ENCODE measurements at regions not wholly inside any gene's neighbourhood (a gene's known extent, or its start where the extent isn't known, plus 50 kb on each side); places are given as distances from the start of the nearest gene placed in this dataset.

DNA sequence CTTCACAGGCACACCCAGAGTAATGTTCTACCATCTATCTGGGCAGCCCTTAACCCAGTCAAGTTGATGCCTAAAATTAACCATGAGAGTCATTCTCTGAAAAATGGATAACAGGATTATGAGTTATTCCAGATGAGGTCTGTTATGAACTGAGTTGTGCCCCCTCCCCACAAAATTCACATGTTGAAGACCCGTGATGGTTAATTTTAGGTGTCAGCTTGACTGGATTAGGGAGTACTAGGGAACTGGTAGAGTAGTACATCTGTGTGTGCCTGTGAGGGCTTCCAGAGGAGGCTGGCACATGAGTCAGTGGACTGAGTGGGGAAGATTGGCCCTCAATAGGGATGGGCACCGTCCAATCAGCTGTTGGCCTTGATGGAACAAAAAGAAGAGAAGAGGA, 110.4 kb upstream of the MYCN start:
- no peaks in the 10 kb centered on the region for H3K27me3 ChIP-seq (replicated peaks in 1 of 7)
- no peak overlapping the region for H3K27ac ChIP-seq
- H3K9me3 ChIP-seq = no peaks in the 10 kb centered on the region
- H3K4me3 ChIP-seq = no peak overlapping the region
- H3K4me1 ChIP-seq = no peaks in the 10 kb centered on the region
- no peak for TF ChIP-seq CTCF (IDR thresholded peaks at IDR 0.05 in 8 of 11, conservative IDR thresholded peaks at IDR 0.05 in 3 of 11)
- intact Hi-C loops (cut with DNase I; ENCODE audit: low total_unique reads) = no loop called here
- DNase-seq = peak; percentile 59
- WGBS, 5 donors = 74 to 92% (median 78%) methylated on average over 2 of the region's 2 CpGs
- no peaks in the 10 kb centered on the region for H3K36me3 ChIP-seq

GRCh38 chr2:15830937-15831549, 109.3 kb upstream of the MYCN start:
- Histone ChIP-seq H3K4me3 (no peak overlapping the region), H3K9me3 (no peaks in the 10 kb centered on the region), H3K27ac (no peak overlapping the region), H3K4me1 (no peaks in the 10 kb centered on the region), H3K36me3 (no peaks in the 10 kb centered on the region), H3K27me3 (replicated peaks in 1 of 7) (no peaks in the 10 kb centered on the region)
- intact Hi-C loops (cut with DNase I; ENCODE audit: low total_unique reads) = no loop called here
- WGBS, 5 donors = 93 to 100% (median 96%) methylated on average over 1 of the region's 1 CpG
- TF ChIP-seq CTCF (IDR thresholded peaks at IDR 0.05 in 8 of 11, conservative IDR thresholded peaks at IDR 0.05 in 3 of 11) = no peak
- TF ChIP-seq POLR2A (IDR thresholded peaks at IDR 0.05) = no peak
- DNase-seq = peak; percentile 15

- H3K36me3 ChIP-seq = no peaks in the 10 kb centered on the region
- H3K27ac ChIP-seq = no peak overlapping the region
- H3K4me1 ChIP-seq = no peaks in the 10 kb centered on the region
- intact Hi-C loops (cut with DNase I; ENCODE audit: low total_unique reads) = no loop called here
- DNase-seq = peak; percentile 2
- H3K9me3 ChIP-seq = no peaks in the 10 kb centered on the region
- TF ChIP-seq POLR2A (IDR thresholded peaks at IDR 0.05) (no peak), CTCF (IDR thresholded peaks at IDR 0.05 in 8 of 11, conservative IDR thresholded peaks at IDR 0.05 in 3 of 11) (no peak), POLR2AphosphoS5 (IDR thresholded peaks at IDR 0.05) (no peak)
- no peak overlapping the region for H3K4me3 ChIP-seq
- WGBS, 5 donors = 88 to 96% (median 91%) methylated on average over 8 of the region's 8 CpGs
- H3K27me3 ChIP-seq (replicated peaks in 1 of 7) = no peaks in the 10 kb centered on the region
Measured at GRCh38 chr2:15832030-15832709, 108.2 kb upstream of the MYCN start.

DNA sequence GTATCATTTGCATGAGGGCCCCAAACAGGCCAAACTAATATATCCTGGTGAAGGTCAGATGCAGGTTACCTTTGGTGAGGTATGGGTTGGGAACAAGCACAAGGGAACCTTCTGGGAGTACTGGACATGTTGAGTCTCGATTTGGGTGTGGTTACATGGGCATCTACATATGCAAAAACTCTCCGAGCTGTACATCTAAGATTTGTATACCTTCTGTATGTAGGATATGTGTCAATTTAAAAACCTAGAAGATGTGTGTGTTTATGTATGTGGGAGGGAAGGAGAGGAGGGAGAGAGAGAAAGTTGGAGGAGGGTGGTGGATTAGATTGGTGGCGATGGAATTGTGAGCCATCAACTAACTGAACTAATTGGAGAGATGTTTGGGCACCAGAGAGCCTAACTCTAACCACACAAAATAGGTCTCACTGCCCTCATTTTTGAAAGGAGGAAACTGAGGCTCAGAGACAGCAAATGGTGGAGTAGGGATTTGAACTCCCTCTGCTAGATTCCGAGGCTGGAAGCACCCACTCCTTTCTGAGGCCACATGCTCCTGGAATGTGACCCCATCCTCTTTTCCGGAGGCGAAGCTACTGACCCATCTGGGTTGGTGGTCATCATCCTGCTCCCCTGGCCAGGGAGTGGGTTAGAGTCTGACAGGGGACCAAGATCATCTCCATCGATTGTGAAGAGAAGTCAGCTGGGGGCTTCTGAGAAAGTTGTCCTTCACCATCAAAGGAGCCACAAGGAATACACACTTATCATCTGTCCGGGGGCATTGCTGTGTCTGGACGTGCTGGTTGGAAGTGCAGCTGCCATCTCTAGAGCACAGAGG, 107.3 kb upstream of the MYCN start:
- Histone ChIP-seq H3K4me3 (no peak overlapping the region), H3K9me3 (no peaks in the 10 kb centered on the region), H3K27me3 (replicated peaks in 1 of 7) (no peaks in the 10 kb centered on the region), H3K27ac (no peak overlapping the region), H3K36me3 (no peaks in the 10 kb centered on the region), H3K4me1 (no peaks in the 10 kb centered on the region)
- intact Hi-C loops (cut with DNase I; ENCODE audit: low total_unique reads) = no loop called here
- TF ChIP-seq POLR2A (IDR thresholded peaks at IDR 0.05) = no peak
- no peak for TF ChIP-seq POLR2AphosphoS5 (IDR thresholded peaks at IDR 0.05)
- no peak for TF ChIP-seq CTCF (IDR thresholded peaks at IDR 0.05 in 8 of 11, conservative IDR thresholded peaks at IDR 0.05 in 3 of 11)
- WGBS, 5 donors = 80 to 94% (median 90%) methylated on average over 9 of the region's 9 CpGs
- DNase-seq = no peak

Data from spleen (tissue), 11 donors.